GM21825 (cell line): ENCODE measurements at regions not wholly inside any gene's neighbourhood (a gene's known extent, or its start where the extent isn't known, plus 50 kb on each side); places are given as distances from the start of the nearest gene placed in this dataset.

Source experiments
- ATAC-seq: cut with Tn5 transposase; IDR thresholded peaks from one replicate; pipeline ENCODE4 v1.9.1; 2021; ENCODE audit warnings: mild to moderate bottlenecking, moderate library complexity; ENCODE audit not compliant: unreplicated experiment

DNA sequence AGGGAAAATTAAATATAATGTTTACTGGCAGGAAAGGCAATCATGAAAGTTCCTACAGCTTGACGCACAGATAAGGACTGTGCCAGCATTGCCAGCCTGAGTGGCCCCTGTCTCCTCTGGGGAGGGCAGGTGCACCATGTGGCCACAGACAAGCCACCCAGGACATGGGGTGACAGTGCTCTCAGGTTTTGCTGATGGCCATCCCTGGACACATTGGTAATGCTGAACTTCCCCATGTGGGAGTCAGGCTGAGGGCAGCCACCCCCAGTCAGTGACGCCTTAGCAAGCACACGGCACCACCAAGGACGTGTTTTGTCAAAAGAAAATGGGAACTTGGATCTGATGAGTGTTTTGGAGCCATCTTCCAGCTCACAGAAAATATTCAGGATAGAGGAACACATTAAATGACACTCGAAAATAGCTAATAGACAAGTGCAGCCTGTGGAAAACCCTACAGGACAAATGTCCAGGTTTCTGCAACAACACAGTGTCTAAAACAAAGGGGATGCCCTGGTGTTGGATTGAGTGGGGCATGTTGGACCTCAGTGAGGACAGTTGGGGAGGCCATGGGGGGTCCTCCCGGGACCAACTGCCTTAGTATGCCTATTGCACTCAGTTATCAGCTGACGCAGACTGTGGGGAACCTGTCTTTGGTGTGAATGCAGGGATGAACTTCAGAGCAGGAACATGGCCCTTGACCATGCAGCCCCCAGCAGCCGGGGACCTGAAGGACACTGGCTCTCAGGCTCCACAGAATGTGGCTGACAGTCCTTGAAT, 1450.5 kb downstream of the BRD1 start:
- no peak for ATAC-seq

- ATAC-seq: no peak
These were observed 1451.2 kb downstream of the BRD1 start for GRCh38 chr22:48376428-48376827.

DNA sequence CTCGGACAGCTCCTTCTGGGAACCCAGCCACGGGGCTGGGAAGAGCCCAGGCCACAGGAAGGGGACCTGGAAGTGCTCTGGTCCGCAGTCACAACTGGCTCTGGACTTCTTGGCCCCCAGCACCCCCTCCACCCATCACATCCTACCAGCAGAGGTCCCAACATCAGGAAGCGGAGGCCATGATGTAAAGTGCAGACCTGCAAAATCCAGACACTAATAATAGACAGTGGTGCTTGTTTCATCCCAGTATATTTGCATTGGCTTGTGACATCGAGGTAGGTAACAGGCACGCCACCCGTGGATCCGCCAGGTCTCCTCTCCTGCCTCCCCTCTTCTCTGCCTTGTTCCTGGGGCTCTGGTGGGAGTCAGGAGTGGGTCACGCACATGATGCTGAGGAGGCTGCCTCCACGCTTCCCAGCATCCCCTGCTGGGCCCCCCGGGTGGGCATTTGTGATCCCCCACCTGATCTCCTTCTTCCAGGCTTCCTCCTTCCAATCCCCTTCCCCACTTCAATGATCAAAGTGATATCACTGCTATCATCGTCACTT, 1454.0 kb downstream of the BRD1 start:
- no peak for ATAC-seq

- ATAC-seq: no peak
These were observed 1455.3 kb downstream of the BRD1 start for GRCh38 chr22:48372390-48372789.

- no peak for ATAC-seq
These were observed 1456.3 kb downstream of the BRD1 start for GRCh38 chr22:48371391-48371790.

GRCh38 chr22:48370508-48371325, 1457.0 kb downstream of the BRD1 start:
- no peak for ATAC-seq

- no peak for ATAC-seq
These were observed 1457.7 kb downstream of the BRD1 start for GRCh38 chr22:48369789-48370507.

DNA sequence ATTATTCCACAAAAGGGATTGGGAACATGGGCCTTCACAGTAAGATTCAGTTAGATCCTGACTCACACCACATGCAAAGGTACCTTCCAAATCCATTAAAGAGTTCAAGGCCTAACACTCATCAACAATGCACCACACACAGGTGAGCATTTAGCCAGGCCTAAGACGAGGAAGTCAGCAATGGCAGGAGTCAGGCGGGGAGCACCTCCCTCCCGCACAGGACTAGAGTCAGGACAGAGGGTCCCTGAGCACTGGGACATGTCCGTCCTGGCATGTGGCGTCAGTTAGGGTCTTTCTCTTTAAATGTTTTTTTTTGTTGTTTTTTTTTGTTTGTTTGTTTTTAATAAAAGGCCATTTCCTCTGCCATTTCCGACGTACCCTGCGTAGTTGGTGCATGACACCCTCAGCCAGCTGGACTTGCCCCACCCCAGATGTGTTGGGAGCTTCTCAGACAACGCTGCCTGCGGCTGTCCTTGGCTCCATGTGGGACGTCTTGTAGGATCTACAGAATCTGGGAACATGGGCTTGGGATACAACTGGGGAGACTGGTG, 1458.6 kb downstream of the BRD1 start:
- ATAC-seq: no peak

DNA sequence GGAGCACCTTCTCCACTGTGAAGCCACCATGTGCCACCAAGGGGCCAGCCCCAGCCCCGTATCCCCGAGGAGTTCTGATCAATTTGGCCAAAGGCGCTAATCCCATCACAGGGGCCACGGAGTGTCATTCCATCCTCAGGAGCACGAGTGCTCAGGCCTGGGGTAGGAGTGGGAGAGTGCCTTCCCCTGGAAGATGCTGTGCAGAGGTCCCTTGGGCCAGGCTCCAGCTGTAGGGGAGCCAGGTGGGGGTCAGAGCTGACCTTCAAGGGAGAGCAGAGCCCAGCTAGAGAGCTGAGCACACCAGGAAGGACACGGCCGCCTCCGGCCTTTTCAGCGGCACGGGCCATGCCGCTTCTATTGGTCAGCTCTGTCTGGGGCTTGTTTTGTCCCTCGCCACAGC, 1459.9 kb downstream of the BRD1 start:
- ATAC-seq: no peak

- no peak for ATAC-seq
These were observed 1461.1 kb downstream of the BRD1 start for GRCh38 chr22:48366591-48366990.

DNA sequence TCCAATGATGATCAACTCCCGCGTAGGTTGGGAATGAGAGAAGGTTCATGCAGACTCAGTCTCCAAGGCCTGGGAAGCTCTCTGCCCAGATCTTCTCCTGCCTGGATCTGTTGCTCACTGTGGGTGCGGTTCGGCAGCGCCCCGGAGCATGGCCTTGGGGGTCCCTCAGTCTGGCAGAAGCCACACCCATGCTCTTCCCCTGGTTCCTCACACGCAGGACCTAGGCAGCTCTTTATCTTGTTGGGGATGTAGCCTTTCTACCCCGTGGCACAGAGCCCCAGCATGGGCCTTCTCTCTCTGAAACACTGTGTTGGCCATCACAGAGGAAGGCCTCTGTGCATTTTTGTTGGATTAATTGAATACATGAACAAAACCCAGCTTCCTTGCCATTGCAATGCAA, 1461.6 kb downstream of the BRD1 start:
- no peak for ATAC-seq

- no peak for ATAC-seq
These were observed 1462.3 kb downstream of the BRD1 start for GRCh38 chr22:48365386-48365785.

DNA sequence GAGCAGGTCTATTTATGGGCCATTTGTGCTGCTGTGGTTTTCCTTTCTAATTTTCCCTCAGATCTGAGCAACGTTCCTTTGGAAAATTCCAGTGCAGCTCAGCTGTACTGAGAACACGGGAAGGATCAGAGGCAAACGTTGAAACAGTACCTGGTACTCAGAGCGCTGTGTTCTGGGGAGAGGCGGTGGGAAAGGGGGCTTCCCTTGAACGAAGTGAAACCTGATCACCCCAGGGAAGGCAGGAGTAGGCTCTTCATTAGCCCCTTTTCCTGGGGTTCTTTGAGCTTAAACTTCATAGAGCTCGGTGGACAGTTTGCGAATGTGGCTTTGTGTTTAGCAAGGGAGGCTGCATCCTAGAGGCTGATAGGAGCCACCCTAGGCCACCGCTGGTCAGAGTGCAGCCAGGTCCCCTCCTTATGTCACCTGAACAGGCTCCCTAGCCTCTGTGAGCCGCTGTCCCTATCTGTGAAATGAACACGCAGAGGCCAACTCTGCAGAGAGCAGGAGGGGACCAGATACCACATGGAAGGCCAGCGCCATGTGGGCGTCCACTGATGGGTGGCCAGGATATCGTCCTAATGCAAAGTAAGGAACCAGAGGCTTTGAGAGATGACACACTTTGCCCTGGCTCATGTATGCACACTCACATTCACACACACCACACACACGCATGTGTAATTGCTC, 1464.8 kb downstream of the BRD1 start:
- ATAC-seq: no peak

- ATAC-seq: no peak
These were observed 1466.5 kb downstream of the BRD1 start for GRCh38 chr22:48361099-48361639.

GRCh38 chr22:48359613-48359965, 1468.1 kb downstream of the BRD1 start:
- ATAC-seq: no peak

- ATAC-seq: no peak
These were observed 1468.6 kb downstream of the BRD1 start for GRCh38 chr22:48358886-48359612.

DNA sequence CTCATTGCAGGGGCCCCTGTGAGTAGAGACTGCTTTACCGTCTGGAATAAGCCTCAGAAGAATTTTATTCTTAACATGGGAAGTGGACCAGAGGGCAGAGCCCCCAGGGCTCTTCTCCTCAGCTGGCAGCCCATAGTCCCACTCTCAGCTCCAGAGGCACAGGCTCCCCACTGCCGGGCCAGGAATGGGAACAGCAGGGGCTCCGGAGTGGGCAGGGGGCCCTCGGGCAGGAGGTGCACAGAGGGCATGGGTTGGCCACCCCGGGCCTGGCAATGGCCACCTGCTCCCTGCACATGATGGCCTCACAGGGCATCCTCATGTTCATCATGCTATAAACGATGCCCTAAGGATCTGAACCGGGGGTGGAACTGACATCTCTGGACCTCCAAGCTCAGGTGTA, 1469.7 kb downstream of the BRD1 start:
- ATAC-seq: no peak

- ATAC-seq: no peak
These were observed 1470.5 kb downstream of the BRD1 start for GRCh38 chr22:48357196-48357595.

- ATAC-seq: no peak
These were observed 1470.9 kb downstream of the BRD1 start for GRCh38 chr22:48356731-48357130.

DNA sequence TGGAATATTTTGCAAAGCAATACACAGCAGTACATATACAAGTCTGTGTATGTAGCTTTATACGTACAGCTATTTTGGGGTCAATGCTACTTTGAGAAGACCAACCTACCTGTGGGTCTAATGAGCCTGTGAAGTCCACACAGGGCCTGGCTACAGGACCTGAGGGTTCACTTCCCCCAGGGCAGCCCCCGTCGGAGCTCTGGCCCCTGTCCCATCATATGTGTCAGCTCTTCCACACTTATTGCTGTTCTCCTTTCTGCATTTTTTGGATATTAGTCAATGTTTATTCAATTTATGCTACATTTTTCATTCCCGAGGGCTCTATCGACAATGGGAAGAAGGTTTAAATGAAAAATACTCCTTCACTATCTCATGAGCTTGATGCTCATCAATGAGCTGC, 1473.6 kb downstream of the BRD1 start:
- no peak for ATAC-seq
